GM10248 (cell line): ENCODE measurements at regions not wholly inside any gene's neighbourhood (a gene's known extent, or its start where the extent isn't known, plus 50 kb on each side); places are given as distances from the start of the nearest gene placed in this dataset.

Experiments used
- CTCF ChIA-PET: fragments of 300-600 bp; sonication (Branson Sonifier 250); formaldehyde crosslinking; extraction: SDS; loops from one replicate; lab custom pipeline; 2021; ENCODE audit warnings: antibody characterized with exemption; lab: Yijun Ruan, JAX
- POLR2A ChIA-PET: fragments of 350-650 bp; sonication (Branson Sonifier 250); formaldehyde crosslinking; extraction: SDS; loops from one replicate; lab custom pipeline; 2020; ENCODE audit warnings: antibody characterized with exemption; lab: Yijun Ruan, JAX
- DNase-seq: peaks from one replicate; pipeline ENCODE4 v3.0.0; 2012; ENCODE audit errors: extremely low spot score
- TF ChIP-seq, protein P1 (sequence below): IDR thresholded peaks from 2 replicates; pipeline ENCODE4 v1.5.1; 2012; ENCODE audit warnings: mild to moderate bottlenecking, low read depth; ENCODE audit errors: extremely low read depth, missing control alignments, control extremely low read depth

- DNase-seq: no peak
- TF ChIP-seq, protein P1, sequence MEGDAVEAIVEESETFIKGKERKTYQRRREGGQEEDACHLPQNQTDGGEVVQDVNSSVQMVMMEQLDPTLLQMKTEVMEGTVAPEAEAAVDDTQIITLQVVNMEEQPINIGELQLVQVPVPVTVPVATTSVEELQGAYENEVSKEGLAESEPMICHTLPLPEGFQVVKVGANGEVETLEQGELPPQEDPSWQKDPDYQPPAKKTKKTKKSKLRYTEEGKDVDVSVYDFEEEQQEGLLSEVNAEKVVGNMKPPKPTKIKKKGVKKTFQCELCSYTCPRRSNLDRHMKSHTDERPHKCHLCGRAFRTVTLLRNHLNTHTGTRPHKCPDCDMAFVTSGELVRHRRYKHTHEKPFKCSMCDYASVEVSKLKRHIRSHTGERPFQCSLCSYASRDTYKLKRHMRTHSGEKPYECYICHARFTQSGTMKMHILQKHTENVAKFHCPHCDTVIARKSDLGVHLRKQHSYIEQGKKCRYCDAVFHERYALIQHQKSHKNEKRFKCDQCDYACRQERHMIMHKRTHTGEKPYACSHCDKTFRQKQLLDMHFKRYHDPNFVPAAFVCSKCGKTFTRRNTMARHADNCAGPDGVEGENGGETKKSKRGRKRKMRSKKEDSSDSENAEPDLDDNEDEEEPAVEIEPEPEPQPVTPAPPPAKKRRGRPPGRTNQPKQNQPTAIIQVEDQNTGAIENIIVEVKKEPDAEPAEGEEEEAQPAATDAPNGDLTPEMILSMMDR: no peak
- CTCF ChIA-PET: no interaction called here
- POLR2A ChIA-PET: no interaction called here
Measured at GRCh38 chr4:79526641-79527565, 118.9 kb upstream of the GK2 start.

- ChIA-PET POLR2A (no interaction called here), CTCF (interaction anchor here (1.1 kb wide), 2 partner anchors 16 to 22 kb away, joined by 3 to 5 read pairs; no protein-coding TSS in a partner anchor)
- TF ChIP-seq, protein P1: no peak
- DNase-seq: no peak
Measured at GRCh38 chr4:79516114-79516513, 108.1 kb upstream of the GK2 start.

GRCh38 chr4:79514621-79515329 lies 106.7 kb upstream of the GK2 start:
- TF ChIP-seq, protein P1: no peak
- POLR2A ChIA-PET: no interaction called here
- CTCF ChIA-PET: interaction anchor here (1.1 kb wide), 1 partner anchor 737 kb away, joined by 3 read pairs; no protein-coding TSS in a partner anchor
- DNase-seq: no peak

- ChIA-PET POLR2A (no interaction called here), CTCF (no interaction called here)
- DNase-seq: no peak
- TF ChIP-seq, protein P1: no peak
Measured at GRCh38 chr4:79513576-79513975, 105.5 kb upstream of the GK2 start.

- CTCF ChIA-PET: no interaction called here
- no peak for DNase-seq
- POLR2A ChIA-PET: no interaction called here
- TF ChIP-seq, protein P1: no peak
Measured at GRCh38 chr4:79512363-79512762, 104.3 kb upstream of the GK2 start.

- POLR2A ChIA-PET: no interaction called here
- CTCF ChIA-PET: no interaction called here
- no peak for DNase-seq
- TF ChIP-seq, protein P1: no peak
Measured at GRCh38 chr4:79502081-79502480, 94.1 kb upstream of the GK2 start.
